Activated CD4-positive, alpha-beta T cell treated with anti-CD3 and anti-CD28 coated beads, Interleukin-2, amount 50 U/mL, for 48 hours (primary cell): ENCODE measurements at regions not wholly inside any gene's neighbourhood (a gene's known extent, or its start where the extent isn't known, plus 50 kb on each side); places are given as distances from the start of the nearest gene placed in this dataset.

Experiments used
- DNase-seq, 2 experiments: peaks; one replicate each; pipeline ENCODE4 v3.0.0-alpha.2; 2020

DNA sequence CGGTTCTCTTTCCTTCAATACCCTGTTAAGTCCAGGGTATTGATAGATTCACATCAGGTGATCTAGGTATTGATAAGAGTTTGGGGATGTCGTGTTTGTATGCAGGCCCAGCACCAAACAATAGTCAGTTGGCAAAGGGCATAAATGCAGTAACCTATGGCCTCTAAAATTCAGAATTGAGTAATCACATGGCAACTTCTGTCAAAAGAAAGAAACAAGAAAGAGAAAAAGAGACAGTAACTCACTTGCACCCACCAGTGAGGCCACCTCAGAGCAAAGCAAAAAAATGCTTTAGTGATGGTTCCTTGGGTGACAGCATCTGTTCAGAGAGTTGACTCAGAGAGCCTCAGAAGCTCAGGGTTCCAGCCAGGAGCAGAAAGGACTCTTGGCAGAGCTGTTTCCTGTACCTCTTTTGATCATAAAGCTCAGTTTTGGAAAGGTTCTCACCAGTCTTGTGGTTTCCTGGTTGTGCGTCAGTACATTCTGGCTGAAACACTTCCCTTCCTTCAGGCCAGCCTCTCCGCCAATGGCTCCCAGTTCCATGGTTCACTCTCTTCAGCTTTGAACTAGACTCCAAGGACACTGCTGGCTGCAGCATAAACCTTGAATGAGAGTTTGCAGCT is 70.1 kb upstream of the GORAB start:
- no peak for DNase-seq

DNA sequence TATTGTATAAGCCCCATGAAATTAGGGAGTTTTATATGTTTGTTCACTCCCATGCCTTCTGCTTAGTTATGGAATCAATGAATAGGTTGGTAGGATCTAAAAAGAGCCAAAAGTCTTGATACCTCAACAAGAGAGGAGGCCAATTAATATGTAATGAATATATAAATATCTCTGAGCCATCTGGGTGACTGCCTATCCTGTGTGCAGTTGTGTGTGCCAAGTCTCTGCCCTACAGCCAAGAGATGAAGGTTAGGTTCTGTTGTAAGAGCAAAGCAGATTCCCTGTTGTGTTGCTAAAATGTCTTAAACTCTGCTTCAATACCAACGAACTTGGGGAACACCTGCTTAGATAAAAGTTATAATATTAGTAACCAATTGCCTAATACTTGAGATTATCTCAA is 61.8 kb upstream of the GORAB start:
- DNase-seq, result no peak

DNA sequence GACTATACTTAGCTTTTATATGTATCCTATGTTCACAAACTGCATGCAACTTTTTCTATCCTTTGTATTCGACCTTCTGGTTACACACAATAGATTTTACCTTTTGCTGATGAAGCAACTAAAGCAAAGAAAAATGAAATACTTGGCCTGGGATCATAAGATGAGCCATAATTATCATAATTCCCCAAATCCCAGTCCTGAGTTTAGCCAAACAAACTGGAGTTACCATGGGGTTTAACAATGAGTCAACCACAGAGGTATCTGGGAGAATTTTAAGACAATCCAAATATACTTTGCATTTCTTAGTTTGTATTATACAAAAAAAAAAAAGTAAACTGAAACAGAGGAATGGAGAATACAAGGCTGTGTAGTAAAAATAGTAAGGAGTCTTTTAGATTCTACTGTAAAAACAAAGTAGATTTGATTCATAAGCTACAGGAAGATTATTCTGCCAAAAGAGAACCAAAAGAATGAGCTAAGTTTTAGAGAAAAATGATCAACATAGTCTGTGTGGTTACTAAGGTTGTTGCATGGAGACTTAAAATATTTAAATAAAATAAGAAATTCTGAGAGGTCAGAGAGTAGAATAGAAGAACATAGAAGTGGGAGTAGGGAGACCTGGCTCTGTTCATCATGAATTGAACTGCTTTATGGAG is 60.4 kb upstream of the GORAB start:
- DNase-seq, result no peak

DNA sequence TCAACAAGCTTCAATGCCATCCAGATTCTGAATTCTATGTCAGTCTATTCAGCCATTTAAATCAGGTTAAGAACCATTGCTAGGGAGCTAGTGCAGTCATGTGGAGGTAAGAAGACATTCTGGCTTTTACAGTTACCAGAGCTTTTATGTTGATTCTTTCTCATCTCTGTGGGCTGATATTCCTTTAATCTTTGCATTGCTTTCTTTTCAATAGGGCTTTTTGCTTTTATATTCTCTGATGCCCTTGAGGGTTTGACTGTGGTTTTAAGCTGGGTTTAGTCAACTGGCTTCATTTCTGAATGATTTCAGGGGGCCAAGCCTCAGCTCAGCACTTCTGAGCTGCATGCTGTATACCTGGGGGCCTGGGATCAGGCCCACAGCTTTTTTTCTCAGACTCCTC is 51.0 kb upstream of the GORAB start:
- no peak for DNase-seq
